Dedifferentiated amniotic fluid mesenchymal stem cell (primary cell): ENCODE measurements at regions not wholly inside any gene's neighbourhood (a gene's known extent, or its start where the extent isn't known, plus 50 kb on each side); places are given as distances from the start of the nearest gene placed in this dataset.

Experiments
- DNase-seq: peaks from one replicate; pipeline ENCODE4 v3.0.0-alpha.2; 2016; ENCODE audit errors: extremely low spot score

GRCh38 chr4:133472244-133472643, 323.1 kb downstream of the PCDH10 start:
- DNase-seq, result no peak

GRCh38 chr4:133467290-133467947, 318.3 kb downstream of the PCDH10 start:
- no peak for DNase-seq

- no peak for DNase-seq
Measured at GRCh38 chr4:133465022-133465421, 315.9 kb downstream of the PCDH10 start.

- no peak for DNase-seq
Measured at GRCh38 chr4:133464311-133464710, 315.2 kb downstream of the PCDH10 start.

GRCh38 chr4:133452678-133453077, 303.6 kb downstream of the PCDH10 start:
- DNase-seq, result no peak

GRCh38 chr4:133450813-133451212, 301.7 kb downstream of the PCDH10 start:
- DNase-seq, result no peak

- no peak for DNase-seq
Measured at GRCh38 chr4:133440404-133440803, 291.3 kb downstream of the PCDH10 start.

- DNase-seq, result no peak
Measured at GRCh38 chr4:133439830-133440229, 290.7 kb downstream of the PCDH10 start.

- DNase-seq, result no peak
Measured at GRCh38 chr4:133424605-133425004, 275.5 kb downstream of the PCDH10 start.

GRCh38 chr4:133403913-133404312, 254.8 kb downstream of the PCDH10 start:
- no peak for DNase-seq

- peak; percentile 51 for DNase-seq
Measured at GRCh38 chr4:133402616-133403015, 253.5 kb downstream of the PCDH10 start.

- no peak for DNase-seq
Measured at GRCh38 chr4:133394971-133395627, 246.0 kb downstream of the PCDH10 start.

- DNase-seq, result no peak
Measured at GRCh38 chr4:133390198-133390855, 241.2 kb downstream of the PCDH10 start.

- DNase-seq, result no peak
Measured at GRCh38 chr4:133389029-133389428, 239.9 kb downstream of the PCDH10 start.

GRCh38 chr4:133385161-133385954, 236.3 kb downstream of the PCDH10 start:
- no peak for DNase-seq

- no peak for DNase-seq
Measured at GRCh38 chr4:133379681-133380438, 230.8 kb downstream of the PCDH10 start.

- no peak for DNase-seq
Measured at GRCh38 chr4:133377286-133377685, 228.2 kb downstream of the PCDH10 start.

- no peak for DNase-seq
Measured at GRCh38 chr4:133372699-133373098, 223.6 kb downstream of the PCDH10 start.

- no peak for DNase-seq
Measured at GRCh38 chr4:133355633-133356032, 206.5 kb downstream of the PCDH10 start.

- no peak for DNase-seq
Measured at GRCh38 chr4:133347409-133347808, 198.3 kb downstream of the PCDH10 start.

GRCh38 chr4:133324491-133324890, 175.4 kb downstream of the PCDH10 start:
- DNase-seq, result no peak

- DNase-seq, result no peak
Measured at GRCh38 chr4:133323670-133324069, 174.6 kb downstream of the PCDH10 start.
